ENCODE measurements at regions not wholly inside any gene's neighbourhood (a gene's known extent, or its start where the extent isn't known, plus 50 kb on each side); places are given as distances from the start of the nearest gene placed in this dataset.

DNA sequence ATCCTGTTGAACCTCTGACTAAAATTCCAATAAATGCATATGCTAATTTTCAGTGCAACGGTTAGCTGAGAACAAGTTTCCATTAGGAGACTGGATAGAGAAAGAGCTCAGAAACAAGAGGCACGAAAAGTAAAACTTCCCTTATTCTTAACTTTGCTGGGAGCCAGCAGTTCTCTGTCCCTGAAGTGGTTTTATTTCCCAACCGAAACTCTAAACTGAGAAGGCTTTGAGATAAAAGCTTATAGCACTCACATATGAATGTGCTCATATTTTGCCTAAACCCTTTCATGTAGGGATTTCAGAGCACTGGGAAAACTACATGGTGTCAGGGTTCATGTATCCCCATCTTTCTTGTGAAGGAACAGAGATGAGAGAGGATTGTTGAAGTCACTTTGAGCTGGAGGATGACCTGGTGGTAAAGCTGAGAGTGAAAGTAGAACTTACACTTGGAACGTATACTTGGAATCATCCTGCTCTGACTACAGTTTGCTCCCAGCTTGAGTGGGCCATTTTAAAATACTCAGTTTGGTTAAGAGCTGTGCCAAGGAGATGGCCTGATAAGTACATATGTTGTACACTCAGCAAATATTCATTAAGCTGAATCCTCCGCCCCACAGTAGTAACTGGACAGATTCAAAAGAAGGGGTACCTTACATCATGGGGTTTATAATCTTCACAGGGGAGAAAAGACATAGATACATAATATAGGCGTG, 324.2 kb upstream of the CNR1 start:
- TF ChIP-seq GATA3 (IDR thresholded peaks at IDR 0.05; ENCODE audit: low read depth, low read length) = no peak
- TF ChIP-seq GATA2 (IDR thresholded peaks at IDR 0.05; ENCODE audit: low read depth, low read length) = no peak

DNA sequence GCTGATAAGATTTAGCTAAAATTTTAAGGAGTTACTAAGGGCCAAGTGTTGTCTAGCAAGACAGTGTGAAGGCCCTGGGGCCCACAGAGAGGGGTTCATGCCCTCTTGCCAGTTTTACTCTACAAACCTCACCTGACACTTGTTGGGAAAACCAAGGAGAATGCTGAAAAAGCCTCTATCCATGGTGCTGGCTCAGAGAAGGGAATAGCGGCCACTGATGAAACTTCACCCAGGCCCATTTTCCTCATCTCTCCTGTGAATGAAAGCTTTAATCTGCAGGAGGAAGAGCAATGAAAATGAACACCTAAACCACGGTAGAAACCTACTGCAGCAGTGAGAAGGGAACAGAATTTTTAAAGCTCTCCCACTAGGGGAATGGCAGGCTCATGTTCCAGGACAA, 317.3 kb upstream of the CNR1 start:
- no peak for TF ChIP-seq GATA3 (IDR thresholded peaks at IDR 0.05; ENCODE audit: low read depth, low read length)
- no peak for TF ChIP-seq GATA2 (IDR thresholded peaks at IDR 0.05; ENCODE audit: low read depth, low read length)

DNA sequence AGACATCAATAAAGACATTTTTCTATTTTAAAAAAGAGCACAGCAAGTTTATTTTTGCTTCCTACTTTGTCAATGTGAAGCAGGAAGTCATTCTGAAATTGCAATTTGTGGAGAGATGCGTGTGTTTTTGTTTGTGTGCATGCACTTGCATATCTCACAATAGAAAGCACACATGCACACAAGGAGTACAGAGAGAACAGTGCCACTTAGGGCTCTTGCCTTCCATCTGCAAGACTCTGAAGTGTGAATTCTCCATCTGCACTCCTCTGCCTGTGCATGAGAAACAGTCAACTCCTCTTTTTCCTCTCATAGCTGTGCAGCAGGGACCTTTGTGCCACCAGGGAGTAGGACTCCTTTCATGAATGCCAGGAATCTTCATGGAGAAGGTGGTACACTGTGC, 316.3 kb upstream of the CNR1 start:
- TF ChIP-seq GATA3 (IDR thresholded peaks at IDR 0.05; ENCODE audit: low read depth, low read length) (no peak), GATA2 (IDR thresholded peaks at IDR 0.05; ENCODE audit: low read depth, low read length) (no peak)

DNA sequence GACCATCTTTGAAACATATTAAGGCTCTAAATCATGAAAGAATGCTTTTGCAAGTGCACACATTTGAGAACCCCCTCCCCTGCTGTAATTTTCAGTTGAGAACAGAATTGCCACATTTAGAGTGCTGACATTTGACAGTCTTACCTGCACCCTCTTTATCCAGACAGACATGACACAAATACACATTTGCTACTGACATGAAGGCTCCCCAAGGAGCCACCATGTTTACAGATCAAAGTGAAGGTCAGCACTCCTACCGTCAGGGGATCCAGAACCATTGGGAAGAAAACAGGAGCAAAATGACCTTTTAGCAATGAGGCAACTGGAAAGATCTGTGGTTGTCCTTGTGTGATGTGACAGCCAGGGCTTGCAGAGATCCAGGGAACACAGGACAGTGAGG, 315.4 kb upstream of the CNR1 start:
- TF ChIP-seq GATA2 (IDR thresholded peaks at IDR 0.05; ENCODE audit: low read depth, low read length) = no peak
- no peak for TF ChIP-seq GATA3 (IDR thresholded peaks at IDR 0.05; ENCODE audit: low read depth, low read length)

DNA sequence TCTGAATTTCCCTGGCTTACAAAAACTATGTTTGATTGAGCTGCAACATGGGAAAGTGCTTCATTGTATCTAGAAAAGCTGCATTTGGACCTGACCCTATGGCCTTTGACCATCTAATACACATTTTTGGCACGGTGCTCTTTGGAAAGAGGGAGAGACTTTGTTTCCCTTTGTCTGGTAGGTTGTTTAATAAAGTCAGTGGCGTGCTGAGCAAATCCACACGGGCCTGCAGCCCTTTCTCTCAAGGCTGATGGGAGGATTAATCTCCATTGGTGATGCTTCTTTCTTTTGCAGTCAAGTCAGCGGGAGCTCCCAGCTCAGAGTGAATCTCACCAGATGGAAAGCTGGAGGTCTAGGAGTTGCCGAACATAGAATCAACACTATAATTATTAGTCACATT, 314.7 kb upstream of the CNR1 start:
- TF ChIP-seq GATA2 (IDR thresholded peaks at IDR 0.05; ENCODE audit: low read depth, low read length) = no peak
- no peak for TF ChIP-seq GATA3 (IDR thresholded peaks at IDR 0.05; ENCODE audit: low read depth, low read length)

DNA sequence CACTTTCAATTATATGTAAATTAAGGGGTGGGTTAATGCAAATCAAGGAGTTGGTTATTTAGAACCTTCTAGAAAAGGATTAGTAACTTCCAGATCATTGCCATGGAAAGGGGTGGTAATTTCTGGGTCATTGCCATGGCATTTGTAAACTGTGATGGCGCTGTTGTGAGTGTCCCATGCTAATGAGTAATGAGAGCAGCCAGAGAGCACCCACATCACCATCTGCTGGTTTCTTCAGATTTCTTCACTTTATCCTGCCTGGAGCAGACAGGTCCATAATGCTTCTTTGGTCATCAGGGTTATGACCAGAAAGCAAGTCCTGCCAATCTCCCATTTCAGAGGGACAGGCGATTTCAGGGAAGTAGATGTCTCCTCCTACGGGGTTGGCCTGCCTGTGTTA, 311.3 kb upstream of the CNR1 start:
- TF ChIP-seq GATA3 (IDR thresholded peaks at IDR 0.05; ENCODE audit: low read depth, low read length) (no peak), GATA2 (IDR thresholded peaks at IDR 0.05; ENCODE audit: low read depth, low read length) (no peak)

DNA sequence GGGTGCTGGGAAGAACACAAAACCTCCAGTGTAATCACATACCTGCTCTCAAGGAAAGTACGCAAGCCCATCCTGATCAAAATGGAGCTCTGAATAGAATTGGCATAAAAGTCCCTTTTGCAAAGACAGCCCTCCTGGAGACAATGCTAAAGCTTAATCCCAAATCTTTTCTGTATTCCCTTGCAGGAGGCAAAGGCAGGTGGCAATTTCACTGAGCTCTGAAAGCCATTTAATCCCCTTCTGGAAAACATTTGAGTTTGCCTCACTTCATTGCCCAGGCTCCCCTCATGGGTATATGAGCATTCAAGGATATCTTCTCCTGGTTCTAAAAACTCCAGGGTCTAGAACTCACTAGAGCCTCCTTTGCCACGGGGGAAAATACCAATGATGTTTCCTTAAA, 310.2 kb upstream of the CNR1 start:
- TF ChIP-seq GATA3 (IDR thresholded peaks at IDR 0.05; ENCODE audit: low read depth, low read length) (no peak), GATA2 (IDR thresholded peaks at IDR 0.05; ENCODE audit: low read depth, low read length) (no peak)

DNA sequence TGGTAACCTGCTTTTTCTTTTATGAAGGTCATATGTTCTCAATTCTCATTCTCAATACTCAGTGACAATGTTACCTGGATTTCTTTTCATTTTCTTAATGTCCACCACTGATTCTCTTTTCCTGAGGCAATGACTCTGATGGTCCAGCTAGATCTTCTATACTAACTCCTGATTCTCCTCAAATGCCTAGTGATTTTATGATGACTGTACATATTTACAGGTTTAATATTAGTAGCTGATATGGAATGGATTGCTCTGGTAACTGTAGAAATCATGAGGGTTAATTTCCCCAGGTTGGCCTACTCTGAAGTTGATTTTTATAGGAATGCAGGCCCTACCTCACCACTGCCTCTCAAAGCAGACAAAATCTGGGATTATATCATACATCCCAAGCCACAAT, 308.6 kb upstream of the CNR1 start:
- TF ChIP-seq GATA2 (IDR thresholded peaks at IDR 0.05; ENCODE audit: low read depth, low read length) (no peak), GATA3 (IDR thresholded peaks at IDR 0.05; ENCODE audit: low read depth, low read length) (no peak)

DNA sequence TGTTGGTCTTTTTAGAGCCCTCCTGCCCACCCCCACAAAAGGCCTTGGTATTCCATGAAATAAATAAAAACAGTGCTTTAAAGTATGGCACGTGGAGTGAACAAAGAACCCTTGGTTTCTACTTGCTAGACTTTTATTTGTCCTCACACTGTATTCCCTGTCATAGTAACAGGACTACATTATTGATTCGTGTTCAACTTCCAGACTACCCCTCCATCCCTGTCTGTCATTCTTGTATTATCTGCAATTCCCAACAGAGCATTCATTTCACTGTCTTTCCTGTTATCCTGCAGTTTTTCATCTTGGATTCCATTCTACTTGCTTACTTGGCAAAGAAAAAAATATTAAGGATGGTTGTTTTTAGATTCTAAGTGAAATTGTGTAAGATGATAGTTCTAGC, 307.4 kb upstream of the CNR1 start:
- TF ChIP-seq GATA3 (IDR thresholded peaks at IDR 0.05; ENCODE audit: low read depth, low read length) = no peak
- TF ChIP-seq GATA2 (IDR thresholded peaks at IDR 0.05; ENCODE audit: low read depth, low read length) = no peak

DNA sequence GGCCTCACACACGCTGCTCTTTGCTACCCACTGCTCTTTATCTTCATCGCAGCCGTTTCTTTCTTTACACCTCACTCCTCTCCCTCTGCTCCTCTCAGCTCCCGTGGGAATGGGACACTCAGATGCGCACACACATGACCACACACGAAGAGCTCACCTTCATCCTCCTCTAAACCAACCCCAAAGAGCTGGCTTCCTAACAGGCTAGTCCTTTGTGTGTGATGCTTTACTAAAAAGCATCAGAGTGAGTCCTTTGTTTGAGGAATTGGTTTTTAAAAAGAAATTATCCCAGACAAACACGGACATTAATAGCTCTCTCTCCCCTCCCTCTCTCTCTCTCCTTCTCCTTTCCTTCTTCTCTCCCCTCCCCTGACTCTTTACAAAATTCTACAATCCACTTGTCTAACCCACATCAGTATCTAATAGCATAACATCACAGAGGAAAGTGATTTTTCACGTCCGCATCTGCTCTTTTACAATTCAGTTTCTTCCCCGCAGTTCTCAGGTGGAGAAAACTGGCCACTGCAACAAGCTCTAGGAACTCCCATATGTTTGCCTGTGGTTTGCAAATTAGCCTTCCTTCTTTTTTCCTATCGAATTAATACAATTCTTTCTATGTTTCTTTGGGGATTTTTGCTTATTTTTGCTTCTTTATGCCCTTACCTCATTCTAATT, 306.8 kb upstream of the CNR1 start:
- no peak for TF ChIP-seq GATA3 (IDR thresholded peaks at IDR 0.05; ENCODE audit: low read depth, low read length)
- TF ChIP-seq GATA2 (IDR thresholded peaks at IDR 0.05; ENCODE audit: low read depth, low read length) = no peak

DNA sequence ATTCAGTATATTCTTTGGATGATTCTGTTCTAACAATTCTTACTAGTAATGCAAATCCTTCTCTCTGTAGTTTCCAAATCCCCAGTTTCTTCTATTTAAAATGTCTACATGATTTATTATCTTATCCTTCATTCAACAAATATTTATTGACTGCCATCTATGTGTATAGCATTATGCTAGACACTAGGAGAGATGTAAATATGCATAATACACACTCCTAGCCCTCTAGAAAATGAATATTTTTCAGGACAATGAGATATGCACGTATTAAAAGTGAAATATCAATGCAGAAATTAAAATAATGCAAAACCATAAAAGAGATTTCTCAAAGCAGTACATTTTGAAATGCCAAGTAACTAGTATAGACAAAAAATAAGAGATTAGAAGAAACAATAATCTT, 293.5 kb upstream of the CNR1 start:
- TF ChIP-seq GATA3 (IDR thresholded peaks at IDR 0.05; ENCODE audit: low read depth, low read length) (no peak), GATA2 (IDR thresholded peaks at IDR 0.05; ENCODE audit: low read depth, low read length) (no peak)

DNA sequence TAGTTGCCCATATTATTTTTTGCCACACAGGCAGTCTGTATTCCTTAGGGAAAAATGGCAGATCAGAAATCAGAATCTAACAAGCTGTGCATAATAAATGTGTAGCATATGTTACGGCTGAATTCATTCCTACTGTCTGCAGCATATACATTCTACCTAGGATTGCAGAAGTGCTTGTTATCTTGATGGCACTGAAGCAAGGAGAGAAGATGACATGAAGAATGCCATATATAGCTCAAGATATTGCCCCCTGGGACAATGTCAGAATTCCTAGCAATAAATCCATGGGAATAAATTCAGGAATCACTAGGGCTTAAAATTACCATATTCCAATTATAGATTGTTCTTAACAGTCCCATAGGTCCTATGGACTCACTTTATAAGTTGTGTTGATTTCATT, 293.0 kb upstream of the CNR1 start:
- TF ChIP-seq GATA2 (IDR thresholded peaks at IDR 0.05; ENCODE audit: low read depth, low read length) = no peak
- no peak for TF ChIP-seq GATA3 (IDR thresholded peaks at IDR 0.05; ENCODE audit: low read depth, low read length)

DNA sequence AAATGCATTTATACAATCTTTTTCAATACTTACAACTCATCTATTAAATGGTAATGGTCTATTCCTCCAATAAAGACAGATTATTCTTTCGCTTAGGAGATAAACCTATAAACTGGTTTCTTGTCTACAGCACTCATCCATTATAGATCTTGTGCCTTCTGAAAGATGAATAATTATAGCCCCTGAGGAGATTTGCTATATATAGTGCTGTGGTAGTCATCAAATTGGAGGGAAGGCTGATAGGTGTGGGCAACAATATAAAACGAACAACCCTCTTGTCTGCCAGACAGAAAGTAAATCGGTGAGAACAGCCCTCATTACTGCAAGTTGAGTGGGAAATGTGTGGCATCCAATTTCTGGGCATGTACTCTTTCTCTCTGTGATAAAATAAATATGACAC, 292.5 kb upstream of the CNR1 start:
- no peak for TF ChIP-seq GATA2 (IDR thresholded peaks at IDR 0.05; ENCODE audit: low read depth, low read length)
- TF ChIP-seq GATA3 (IDR thresholded peaks at IDR 0.05; ENCODE audit: low read depth, low read length) = no peak

DNA sequence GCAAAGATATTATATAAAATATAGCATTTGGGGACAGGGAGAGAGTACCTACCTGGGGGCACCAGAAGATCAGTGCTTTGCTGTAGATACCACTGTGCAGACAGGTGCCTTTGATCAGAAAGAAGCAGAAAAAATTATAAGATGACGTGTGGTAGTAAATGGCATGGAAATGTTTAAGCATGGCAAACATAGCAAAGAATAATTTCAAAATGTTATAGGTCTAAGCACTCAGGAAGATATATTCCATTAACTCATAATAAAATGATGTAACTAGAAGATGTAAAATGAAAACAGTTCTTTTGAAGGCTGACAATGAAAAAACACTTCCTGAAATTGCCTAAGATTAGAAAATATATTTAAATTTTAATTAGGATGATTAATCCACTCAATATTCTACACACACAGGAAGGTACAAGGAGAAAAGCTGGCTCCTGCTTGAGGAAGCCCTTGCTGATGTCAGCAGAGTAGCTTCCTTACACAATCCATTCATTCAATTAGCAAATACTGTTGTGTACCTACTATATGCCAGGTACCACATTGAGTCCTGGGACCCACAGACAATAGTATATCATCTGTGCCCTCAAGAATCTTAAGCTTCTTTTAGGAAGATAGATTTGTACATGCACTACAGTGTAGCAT, 290.2 kb upstream of the CNR1 start:
- no peak for TF ChIP-seq GATA2 (IDR thresholded peaks at IDR 0.05; ENCODE audit: low read depth, low read length)
- TF ChIP-seq GATA3 (IDR thresholded peaks at IDR 0.05; ENCODE audit: low read depth, low read length) = no peak

DNA sequence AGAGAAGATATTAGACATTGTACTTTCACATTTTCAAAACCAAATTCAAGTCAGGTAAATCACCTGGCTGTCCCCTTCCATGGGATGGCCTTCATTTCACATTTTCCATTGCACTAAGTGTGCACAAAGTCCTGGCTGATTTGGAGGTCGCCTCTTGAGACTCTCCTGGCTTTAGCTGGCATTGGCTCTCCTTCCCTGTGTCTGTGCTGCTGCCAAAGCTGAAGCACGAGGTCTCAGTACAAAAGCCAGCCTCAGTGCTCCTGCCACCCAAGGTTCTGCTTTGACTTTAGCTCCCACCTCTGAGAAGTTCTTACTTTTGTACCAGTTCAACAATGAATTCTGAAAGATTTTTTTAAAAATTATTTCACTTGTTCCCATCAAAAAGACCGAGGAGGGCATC, 289.2 kb upstream of the CNR1 start:
- no peak for TF ChIP-seq GATA3 (IDR thresholded peaks at IDR 0.05; ENCODE audit: low read depth, low read length)
- TF ChIP-seq GATA2 (IDR thresholded peaks at IDR 0.05; ENCODE audit: low read depth, low read length) = no peak
